Neutrophil (primary cell): ENCODE measurements at regions not wholly inside any gene's neighbourhood (a gene's known extent, or its start where the extent isn't known, plus 50 kb on each side); places are given as distances from the start of the nearest gene placed in this dataset.

Source experiments
- H3K27ac ChIP-seq: fragments of 200-600 bp; sonication (generic); 2 replicates; pipeline ENCODE4 v1.5.1; 2016; ENCODE audit warnings: mild to moderate bottlenecking, moderate library complexity
- H3K27me3 ChIP-seq: fragments of 200-600 bp; sonication (generic); 2 replicates; pipeline ENCODE4 v1.6.0; 2016; ENCODE audit warnings: mild to moderate bottlenecking
- H3K36me3 ChIP-seq: fragments of 200-600 bp; sonication (generic); 2 replicates; pipeline ENCODE4 v1.5.1; 2017
- H3K4me1 ChIP-seq, 2 experiments: fragments of 200-600 bp in 1 of 2; sonication (generic) in 1 of 2; 1 replicate in 1 of 2; 2 replicates in 1 of 2; pipeline versions ENCODE4 v1.5.1 to v1.6.1; 2013 to 2016; ENCODE audit warnings: low read depth in 1 of 2, low read length in 1 of 2, mild to moderate bottlenecking in 1 of 2, moderate library complexity in 1 of 2; ENCODE audit not compliant: control insufficient read depth in 1 of 2, insufficient read depth in 1 of 2
- H3K4me3 ChIP-seq, 2 experiments: fragments of 200-600 bp in 1 of 2; sonication (generic) in 1 of 2; 1 replicate in 1 of 2; 2 replicates in 1 of 2; pipeline ENCODE4 v1.5.1; 2013 to 2016; ENCODE audit warnings: low read depth in 1 of 2, low read length in 1 of 2, mild to moderate bottlenecking in 1 of 2, moderate library complexity in 1 of 2
- H3K9me3 ChIP-seq: fragments of 200-600 bp; sonication (generic); 2 replicates; pipeline ENCODE4 v1.5.1; 2016
- CTCF ChIP-seq: fragments of 200-600 bp; sonication (generic); IDR thresholded peaks from 2 replicates; pipeline ENCODE4 v1.5.1; 2016; ENCODE audit warnings: antibody characterized with exemption

GRCh38 chr1:47562799-47563198, 125.0 kb downstream of the FOXD2 start:
- no peak for TF ChIP-seq CTCF
- Histone ChIP-seq H3K4me3 (no peak overlapping the region), H3K27ac (no peak overlapping the region), H3K9me3 (no peaks in the 10 kb centered on the region), H3K36me3 (no peaks in the 10 kb centered on the region), H3K27me3 (peaks cover 20% of the 10 kb centered on the region), H3K4me1 (no peaks in the 10 kb centered on the region)

GRCh38 chr1:47563201-47563600, 125.4 kb downstream of the FOXD2 start:
- Histone ChIP-seq H3K27me3 (peaks cover 24% of the 10 kb centered on the region), H3K36me3 (no peaks in the 10 kb centered on the region), H3K27ac (no peak overlapping the region), H3K9me3 (no peaks in the 10 kb centered on the region), H3K4me1 (no peaks in the 10 kb centered on the region), H3K4me3 (no peak overlapping the region)
- no peak for TF ChIP-seq CTCF

GRCh38 chr1:47564570-47564969, 126.7 kb downstream of the FOXD2 start:
- no peak overlapping the region for H3K4me3 ChIP-seq
- no peaks in the 10 kb centered on the region for H3K36me3 ChIP-seq
- H3K9me3 ChIP-seq, result no peaks in the 10 kb centered on the region
- TF ChIP-seq CTCF, result no peak
- no peak overlapping the region for H3K27ac ChIP-seq
- no peaks in the 10 kb centered on the region for H3K4me1 ChIP-seq
- H3K27me3 ChIP-seq, result peaks cover 38% of the 10 kb centered on the region

- H3K9me3 ChIP-seq, result no peaks in the 10 kb centered on the region
- no peaks in the 10 kb centered on the region for H3K36me3 ChIP-seq
- H3K27ac ChIP-seq, result no peak overlapping the region
- no peak for TF ChIP-seq CTCF
- H3K4me1 ChIP-seq, result no peaks in the 10 kb centered on the region
- H3K4me3 ChIP-seq, result no peak overlapping the region
- H3K27me3 ChIP-seq, result peaks cover 43% of the 10 kb centered on the region
Observed at GRCh38 chr1:47565092-47565491, 127.2 kb downstream of the FOXD2 start.

GRCh38 chr1:47565676-47566075, 127.8 kb downstream of the FOXD2 start:
- peaks cover 49% of the 10 kb centered on the region for H3K27me3 ChIP-seq

More at GRCh38 chr1:47565676-47566075, 127.8 kb downstream of the FOXD2 start:
- Histone ChIP-seq H3K9me3 (no peaks in the 10 kb centered on the region), H3K36me3 (no peaks in the 10 kb centered on the region), H3K27ac (no peak overlapping the region), H3K4me3 (no peak overlapping the region), H3K4me1 (no peaks in the 10 kb centered on the region)
- TF ChIP-seq CTCF, result no peak
